ENCODE measurements at regions not wholly inside any gene's neighbourhood (a gene's known extent, or its start where the extent isn't known, plus 50 kb on each side); places are given as distances from the start of the nearest gene placed in this dataset.

- TF ChIP-seq CTCF (IDR thresholded peaks at IDR 0.05; ENCODE audit: control extremely low read depth, extremely low read depth, low read depth, missing control alignments): no peak
- POLR2A ChIA-PET: no interaction called here
- no peak for DNase-seq (ENCODE audit: extremely low spot score)
- CTCF ChIA-PET: no interaction called here
Observed at GRCh38 chr9:70478963-70479641, 64.6 kb upstream of the KLF9 start.

GRCh38 chr9:70477907-70478480, 63.5 kb upstream of the KLF9 start:
- ChIA-PET POLR2A (no interaction called here), CTCF (interaction anchor here (1.3 kb wide), 1 partner anchor 23 kb away, joined by 3 read pairs; no protein-coding TSS in a partner anchor)
- DNase-seq (ENCODE audit: extremely low spot score): no peak
- TF ChIP-seq CTCF (IDR thresholded peaks at IDR 0.05; ENCODE audit: control extremely low read depth, extremely low read depth, low read depth, missing control alignments): no peak

- DNase-seq (ENCODE audit: extremely low spot score): no peak
- TF ChIP-seq CTCF (IDR thresholded peaks at IDR 0.05; ENCODE audit: control extremely low read depth, extremely low read depth, low read depth, missing control alignments): no peak
- CTCF ChIA-PET: interaction anchor here (1.3 kb wide), 1 partner anchor 24 kb away, joined by 3 read pairs; no protein-coding TSS in a partner anchor
- POLR2A ChIA-PET: no interaction called here
Observed at GRCh38 chr9:70477146-70477745, 62.8 kb upstream of the KLF9 start.

GRCh38 chr9:70475211-70475610, 60.8 kb upstream of the KLF9 start:
- CTCF ChIA-PET: interaction anchor here (0.9 to 1.4 kb wide), 2 partner anchors 9 to 11 kb away, joined by 3 read pairs; no protein-coding TSS in a partner anchor
- DNase-seq (ENCODE audit: extremely low spot score): no peak
- POLR2A ChIA-PET: no interaction called here
- TF ChIP-seq CTCF (IDR thresholded peaks at IDR 0.05; ENCODE audit: control extremely low read depth, extremely low read depth, low read depth, missing control alignments): no peak

GRCh38 chr9:70474413-70474812, 60.0 kb upstream of the KLF9 start:
- no peak for DNase-seq (ENCODE audit: extremely low spot score)
- ChIA-PET CTCF (interaction anchor here (0.8 to 0.9 kb wide), 2 partner anchors 11 to 12 kb away, joined by 3 read pairs; no protein-coding TSS in a partner anchor), POLR2A (no interaction called here)

More at GRCh38 chr9:70474413-70474812, 60.0 kb upstream of the KLF9 start:
- no peak for TF ChIP-seq CTCF (IDR thresholded peaks at IDR 0.05; ENCODE audit: control extremely low read depth, extremely low read depth, low read depth, missing control alignments)

All from GM10248 (cell line).